SKM-1 treated with dmso at 0.1 percent for 144 hours (cell line): ENCODE measurements at regions not wholly inside any gene's neighbourhood (a gene's known extent, or its start where the extent isn't known, plus 50 kb on each side); places are given as distances from the start of the nearest gene placed in this dataset.
"Not testable (repeated sequence)": the region's sequence is repeated elsewhere in the genome, so short reads cannot be mapped to it uniquely, and the experiment has no call there.

ENCODE experiments used
- DNase-seq: peaks from one replicate; lab custom pipeline; 2025; ENCODE audit not compliant: unreplicated experiment; lab: John Stamatoyannopoulos, UW

- DNase-seq, result peak; percentile 68
Measured at GRCh38 chr3:69647511-69648110, 91.7 kb upstream of the MITF start.

GRCh38 chr3:69647081-69647480 is 92.2 kb upstream of the MITF start:
- DNase-seq, result no peak

- DNase-seq, result no peak
Measured at GRCh38 chr3:69646287-69647067, 92.8 kb upstream of the MITF start.

GRCh38 chr3:69642606-69643005 is 96.7 kb upstream of the MITF start:
- no peak for DNase-seq

- DNase-seq, result no peak
Measured at GRCh38 chr3:69639851-69640250, 99.4 kb upstream of the MITF start.

- DNase-seq, result no peak
Measured at GRCh38 chr3:69628951-69629350, 110.3 kb upstream of the MITF start.

GRCh38 chr3:69613286-69613685 is 126.0 kb upstream of the MITF start:
- no peak for DNase-seq

GRCh38 chr3:69612791-69613190 is 126.5 kb upstream of the MITF start:
- no peak for DNase-seq

GRCh38 chr3:69609566-69609965 is 129.7 kb upstream of the MITF start:
- DNase-seq, result not testable (repeated sequence)

GRCh38 chr3:69607466-69608305 is 131.6 kb upstream of the MITF start:
- DNase-seq, result no peak

- DNase-seq, result no peak
Measured at GRCh38 chr3:69605867-69606266, 133.4 kb upstream of the MITF start.

GRCh38 chr3:69604735-69605450 is 134.4 kb upstream of the MITF start:
- DNase-seq, result no peak

- no peak for DNase-seq
Measured at GRCh38 chr3:69602112-69602511, 137.2 kb upstream of the MITF start.

GRCh38 chr3:69594286-69594685 is 145.0 kb upstream of the MITF start:
- no peak for DNase-seq

- no peak for DNase-seq
Measured at GRCh38 chr3:69591164-69591736, 148.0 kb upstream of the MITF start.

- DNase-seq, result no peak
Measured at GRCh38 chr3:69590111-69590510, 149.2 kb upstream of the MITF start.

GRCh38 chr3:69588170-69588569 is 151.1 kb upstream of the MITF start:
- DNase-seq, result no peak

- no peak for DNase-seq
Measured at GRCh38 chr3:69585472-69585871, 153.8 kb upstream of the MITF start.

- no peak for DNase-seq
Measured at GRCh38 chr3:69582044-69582443, 157.2 kb upstream of the MITF start.

- no peak for DNase-seq
Measured at GRCh38 chr3:69579306-69580041, 159.8 kb upstream of the MITF start.
